Peyer's patch (tissue), 4 donors: ENCODE measurements at regions not wholly inside any gene's neighbourhood (a gene's known extent, or its start where the extent isn't known, plus 50 kb on each side); places are given as distances from the start of the nearest gene placed in this dataset.

ENCODE experiments used
- CTCF ChIP-seq, 6 experiments: fragments of 450-650 bp in 4 of 6; fragments of 200-600 bp in 2 of 6; sonication (generic) in 1 of 6; IDR thresholded peaks; one replicate each; pipeline ENCODE4 v1.5.1; 2017 to 2019; ENCODE audit warnings: antibody characterized with exemption in 6 of 6, mild to moderate bottlenecking in 3 of 6, moderate library complexity in 1 of 6
- POLR2A ChIP-seq, 2 donors: fragments of 450-650 bp; IDR thresholded peaks; one replicate each; pipeline ENCODE4 v1.5.1; 2017; ENCODE audit warnings: antibody characterized with exemption in 2 of 2, mild to moderate bottlenecking in 2 of 2, moderate library complexity in 2 of 2

DNA sequence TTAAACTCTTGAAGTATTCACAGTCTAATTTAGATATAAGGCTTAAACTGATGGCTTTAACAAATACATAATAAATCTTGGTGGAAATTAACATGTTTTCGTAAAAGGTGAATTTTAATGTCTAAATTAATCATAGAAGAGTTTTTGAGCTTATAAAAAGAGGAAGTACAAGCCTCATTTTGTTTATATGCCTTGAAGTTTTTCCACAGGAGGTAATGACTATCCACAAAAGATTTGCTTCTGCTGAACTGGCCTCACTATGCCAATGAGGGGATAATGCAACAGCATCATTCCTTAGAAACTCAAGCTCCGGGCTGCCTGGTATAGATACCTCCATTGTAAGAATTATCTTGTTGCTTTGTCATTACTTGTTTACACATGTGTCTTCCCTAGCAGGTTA, 175.6 kb downstream of the DUSP6 start:
- TF ChIP-seq CTCF (IDR thresholded peaks at IDR 0.05) (no peak), POLR2A (IDR thresholded peaks at IDR 0.05) (no peak)
